Esophagus mucosa (tissue), 1 donor: ENCODE measurements at regions not wholly inside any gene's neighbourhood (a gene's known extent, or its start where the extent isn't known, plus 50 kb on each side); places are given as distances from the start of the nearest gene placed in this dataset.

Experiments
- ATAC-seq: fragments of 200-7000 bp; cut with Tn5 transposase; one replicate; pipeline ENCODE4 v1.9.1; 2020
- donor health status: DM: yes; HTN: yes; CAD: no.

- no peak for ATAC-seq
These were observed 276.1 kb downstream of the INSC start for GRCh38 chr11:15390857-15391256.

GRCh38 chr11:15396778-15397177, 282.1 kb downstream of the INSC start:
- ATAC-seq: no peak

- no peak for ATAC-seq
These were observed 292.2 kb downstream of the INSC start for GRCh38 chr11:15406851-15407351.

- ATAC-seq: peak; percentile 79
These were observed 297.3 kb downstream of the INSC start for GRCh38 chr11:15412054-15412453.

- no peak for ATAC-seq
These were observed 304.2 kb downstream of the INSC start for GRCh38 chr11:15418921-15419320.

GRCh38 chr11:15419696-15420095, 305.0 kb downstream of the INSC start:
- ATAC-seq: no peak

GRCh38 chr11:15430381-15430780, 315.7 kb downstream of the INSC start:
- no peak for ATAC-seq

- no peak for ATAC-seq
These were observed 319.8 kb downstream of the INSC start for GRCh38 chr11:15434529-15434928.

GRCh38 chr11:15446315-15446714, 331.6 kb downstream of the INSC start:
- no peak for ATAC-seq

- ATAC-seq: no peak
These were observed 332.2 kb downstream of the INSC start for GRCh38 chr11:15446929-15447328.

- ATAC-seq: no peak
These were observed 337.0 kb downstream of the INSC start for GRCh38 chr11:15451713-15452112.

- no peak for ATAC-seq
These were observed 338.6 kb downstream of the INSC start for GRCh38 chr11:15453211-15453765.

GRCh38 chr11:15468466-15468865, 353.7 kb downstream of the INSC start:
- no peak for ATAC-seq

- ATAC-seq: peak; percentile 35
These were observed 356.5 kb downstream of the INSC start for GRCh38 chr11:15471048-15471894.

- no peak for ATAC-seq
These were observed 357.4 kb downstream of the INSC start for GRCh38 chr11:15471895-15472799.

GRCh38 chr11:15473954-15474837, 359.5 kb downstream of the INSC start:
- ATAC-seq: no peak

GRCh38 chr11:15476371-15476917, 361.7 kb downstream of the INSC start:
- no peak for ATAC-seq

- no peak for ATAC-seq
These were observed 367.1 kb downstream of the INSC start for GRCh38 chr11:15481871-15482270.

GRCh38 chr11:15483205-15483604, 368.5 kb downstream of the INSC start:
- no peak for ATAC-seq

- no peak for ATAC-seq
These were observed 369.7 kb downstream of the INSC start for GRCh38 chr11:15484398-15484797.

- no peak for ATAC-seq
These were observed 370.7 kb downstream of the INSC start for GRCh38 chr11:15485432-15485831.

GRCh38 chr11:15489281-15489680, 374.6 kb downstream of the INSC start:
- ATAC-seq: peak; percentile 58
